ENCODE measurements at regions not wholly inside any gene's neighbourhood (a gene's known extent, or its start where the extent isn't known, plus 50 kb on each side); places are given as distances from the start of the nearest gene placed in this dataset.

- H3K4me3 ChIP-seq (ENCODE audit: insufficient read depth in 1 of 2, low read depth in 1 of 2, low read length in 2 of 2) = no peak overlapping the region
- H2BK5ac ChIP-seq (ENCODE audit: low read depth, low read length, poor library complexity, severe bottlenecking) = no peak overlapping the region
- no peak overlapping the region for H2AK5ac ChIP-seq (ENCODE audit: low read length, severe bottlenecking)
- H3K4me1 ChIP-seq (ENCODE audit: control insufficient read depth, insufficient read depth, low read depth, low read length) = no peaks in the 10 kb centered on the region
- no peaks in the 10 kb centered on the region for H3K36me3 ChIP-seq (ENCODE audit: control insufficient read depth in 1 of 2, insufficient read depth in 2 of 2, low read depth in 1 of 2, low read length in 2 of 2)
- H4K8ac ChIP-seq (ENCODE audit: low read length) = no peak overlapping the region
- H3K79me1 ChIP-seq (replicated peaks; ENCODE audit: low read length, poor library complexity, severe bottlenecking) = no peaks in the 10 kb centered on the region
- no peak overlapping the region for H2BK12ac ChIP-seq (ENCODE audit: low read length in 2 of 2)
- 97% methylated on average over 4 of the region's 4 CpGs for WGBS
- no peak overlapping the region for H3K4ac ChIP-seq (ENCODE audit: low read depth in 1 of 2, low read length in 2 of 2)
- no peak overlapping the region for H3K27ac ChIP-seq (ENCODE audit: low read length, poor library complexity, severe bottlenecking)
- no peak overlapping the region for H3K23ac ChIP-seq (ENCODE audit: low read length in 2 of 2)
- H3K18ac ChIP-seq (ENCODE audit: low read depth in 1 of 2, low read length in 2 of 2) = no peak overlapping the region
- no peak overlapping the region for H2AFZ ChIP-seq (ENCODE audit: low read depth, low read length)
- peak; percentile 50 for DNase-seq
- no peak overlapping the region for H3K9ac ChIP-seq (ENCODE audit: low read length)
- H4K91ac ChIP-seq (ENCODE audit: low read length) = no peak overlapping the region
- no peak overlapping the region for H2BK15ac ChIP-seq (ENCODE audit: low read depth, poor library complexity, severe bottlenecking)
- H3K9me3 ChIP-seq (ENCODE audit: control insufficient read depth, low read length) = peaks cover 11% of the 10 kb centered on the region
- H3K4me2 ChIP-seq (ENCODE audit: low read length, poor library complexity, severe bottlenecking) = no peak overlapping the region
- H3K14ac ChIP-seq (ENCODE audit: low read length in 2 of 2) = no peak overlapping the region
- no peak overlapping the region for H2BK120ac ChIP-seq (ENCODE audit: low read depth, low read length)
- H3K27me3 ChIP-seq (ENCODE audit: control insufficient read depth in 1 of 2, insufficient read depth in 1 of 2, low read length in 2 of 2) = no peaks in the 10 kb centered on the region
These were observed 232.3 kb downstream of the PABPC4L start for GRCh38 chr4:133969202-133969848.

- Histone ChIP-seq H3K4me3 (ENCODE audit: insufficient read depth in 1 of 2, low read depth in 1 of 2, low read length in 2 of 2) (no peak overlapping the region), H4K91ac (ENCODE audit: low read length) (no peak overlapping the region), H3K9ac (ENCODE audit: low read length) (no peak overlapping the region), H2BK12ac (ENCODE audit: low read length in 2 of 2) (no peak overlapping the region), H3K18ac (ENCODE audit: low read depth in 1 of 2, low read length in 2 of 2) (no peak overlapping the region), H3K4me2 (ENCODE audit: low read length, poor library complexity, severe bottlenecking) (no peak overlapping the region), H3K23ac (ENCODE audit: low read length in 2 of 2) (no peak overlapping the region), H3K9me3 (ENCODE audit: control insufficient read depth, low read length) (peaks cover 7% of the 10 kb centered on the region), H3K27me3 (ENCODE audit: control insufficient read depth in 1 of 2, insufficient read depth in 1 of 2, low read length in 2 of 2) (no peaks in the 10 kb centered on the region), H3K14ac (ENCODE audit: low read length in 2 of 2) (no peak overlapping the region), H2BK15ac (ENCODE audit: low read depth, poor library complexity, severe bottlenecking) (no peak overlapping the region), H3K4ac (ENCODE audit: low read depth in 1 of 2, low read length in 2 of 2) (no peak overlapping the region), H3K4me1 (ENCODE audit: control insufficient read depth, insufficient read depth, low read depth, low read length) (no peaks in the 10 kb centered on the region), H3K36me3 (ENCODE audit: control insufficient read depth in 1 of 2, insufficient read depth in 2 of 2, low read depth in 1 of 2, low read length in 2 of 2) (no peaks in the 10 kb centered on the region), H4K8ac (ENCODE audit: low read length) (no peak overlapping the region), H2BK5ac (ENCODE audit: low read depth, low read length, poor library complexity, severe bottlenecking) (no peak overlapping the region), H2AK5ac (ENCODE audit: low read length, severe bottlenecking) (no peak overlapping the region), H3K79me1 (replicated peaks; ENCODE audit: low read length, poor library complexity, severe bottlenecking) (no peaks in the 10 kb centered on the region), H2BK120ac (ENCODE audit: low read depth, low read length) (no peak overlapping the region), H3K27ac (ENCODE audit: low read length, poor library complexity, severe bottlenecking) (no peak overlapping the region), H2AFZ (ENCODE audit: low read depth, low read length) (no peak overlapping the region)
- DNase-seq = no peak
- WGBS = 72% methylated on average over 2 of the region's 3 CpGs
These were observed 233.4 kb downstream of the PABPC4L start for GRCh38 chr4:133968174-133968573.

GRCh38 chr4:133960975-133961374, 240.6 kb downstream of the PABPC4L start:
- no peak for DNase-seq
- Histone ChIP-seq H3K14ac (ENCODE audit: low read length in 2 of 2) (no peak overlapping the region), H2AFZ (ENCODE audit: low read depth, low read length) (no peak overlapping the region), H3K27me3 (ENCODE audit: control insufficient read depth in 1 of 2, insufficient read depth in 1 of 2, low read length in 2 of 2) (no peaks in the 10 kb centered on the region), H3K4ac (ENCODE audit: low read depth in 1 of 2, low read length in 2 of 2) (no peak overlapping the region), H2BK12ac (ENCODE audit: low read length in 2 of 2) (no peak overlapping the region), H4K8ac (ENCODE audit: low read length) (no peak overlapping the region), H3K4me1 (ENCODE audit: control insufficient read depth, insufficient read depth, low read depth, low read length) (no peaks in the 10 kb centered on the region), H3K9me3 (ENCODE audit: control insufficient read depth, low read length) (peaks cover 20% of the 10 kb centered on the region), H3K18ac (ENCODE audit: low read depth in 1 of 2, low read length in 2 of 2) (no peak overlapping the region), H3K23ac (ENCODE audit: low read length in 2 of 2) (no peak overlapping the region), H3K4me3 (ENCODE audit: insufficient read depth in 1 of 2, low read depth in 1 of 2, low read length in 2 of 2) (no peak overlapping the region), H3K36me3 (ENCODE audit: control insufficient read depth in 1 of 2, insufficient read depth in 2 of 2, low read depth in 1 of 2, low read length in 2 of 2) (no peaks in the 10 kb centered on the region), H4K91ac (ENCODE audit: low read length) (no peak overlapping the region), H2AK5ac (ENCODE audit: low read length, severe bottlenecking) (no peak overlapping the region), H3K4me2 (ENCODE audit: low read length, poor library complexity, severe bottlenecking) (no peak overlapping the region), H2BK15ac (ENCODE audit: low read depth, poor library complexity, severe bottlenecking) (no peak overlapping the region), H2BK5ac (ENCODE audit: low read depth, low read length, poor library complexity, severe bottlenecking) (no peak overlapping the region), H3K9ac (ENCODE audit: low read length) (no peak overlapping the region), H3K79me1 (replicated peaks; ENCODE audit: low read length, poor library complexity, severe bottlenecking) (no peaks in the 10 kb centered on the region), H2BK120ac (ENCODE audit: low read depth, low read length) (no peak overlapping the region), H3K27ac (ENCODE audit: low read length, poor library complexity, severe bottlenecking) (no peak overlapping the region)
- 96% methylated on average over 2 of the region's 2 CpGs for WGBS

- H2BK12ac ChIP-seq (ENCODE audit: low read length in 2 of 2) = no peak overlapping the region
- DNase-seq = no peak
- no peaks in the 10 kb centered on the region for H3K27me3 ChIP-seq (ENCODE audit: control insufficient read depth in 1 of 2, insufficient read depth in 1 of 2, low read length in 2 of 2)
- no peak overlapping the region for H4K8ac ChIP-seq (ENCODE audit: low read length)
- H3K4me2 ChIP-seq (ENCODE audit: low read length, poor library complexity, severe bottlenecking) = no peak overlapping the region
- no peak overlapping the region for H2AFZ ChIP-seq (ENCODE audit: low read depth, low read length)
- 75% methylated on average over 1 of the region's 1 CpG for WGBS
- H3K4ac ChIP-seq (ENCODE audit: low read depth in 1 of 2, low read length in 2 of 2) = no peak overlapping the region
- H3K36me3 ChIP-seq (ENCODE audit: control insufficient read depth in 1 of 2, insufficient read depth in 2 of 2, low read depth in 1 of 2, low read length in 2 of 2) = no peaks in the 10 kb centered on the region
- no peak overlapping the region for H2AK5ac ChIP-seq (ENCODE audit: low read length, severe bottlenecking)
- H3K79me1 ChIP-seq (replicated peaks; ENCODE audit: low read length, poor library complexity, severe bottlenecking) = no peaks in the 10 kb centered on the region
- no peak overlapping the region for H3K27ac ChIP-seq (ENCODE audit: low read length, poor library complexity, severe bottlenecking)
- H2BK5ac ChIP-seq (ENCODE audit: low read depth, low read length, poor library complexity, severe bottlenecking) = no peak overlapping the region
- no peak overlapping the region for H3K23ac ChIP-seq (ENCODE audit: low read length in 2 of 2)
- H3K4me3 ChIP-seq (ENCODE audit: insufficient read depth in 1 of 2, low read depth in 1 of 2, low read length in 2 of 2) = no peak overlapping the region
- H3K18ac ChIP-seq (ENCODE audit: low read depth in 1 of 2, low read length in 2 of 2) = no peak overlapping the region
- no peak overlapping the region for H4K91ac ChIP-seq (ENCODE audit: low read length)
- H2BK120ac ChIP-seq (ENCODE audit: low read depth, low read length) = no peak overlapping the region
- H3K9ac ChIP-seq (ENCODE audit: low read length) = no peak overlapping the region
- H3K4me1 ChIP-seq (ENCODE audit: control insufficient read depth, insufficient read depth, low read depth, low read length) = no peaks in the 10 kb centered on the region
- peaks cover 8% of the 10 kb centered on the region for H3K9me3 ChIP-seq (ENCODE audit: control insufficient read depth, low read length)
- H3K14ac ChIP-seq (ENCODE audit: low read length in 2 of 2) = no peak overlapping the region
- H2BK15ac ChIP-seq (ENCODE audit: low read depth, poor library complexity, severe bottlenecking) = no peak overlapping the region
These were observed 258.5 kb downstream of the PABPC4L start for GRCh38 chr4:133943081-133943480.
